K562 (cell line): ENCODE measurements at regions not wholly inside any gene's neighbourhood (a gene's known extent, or its start where the extent isn't known, plus 50 kb on each side); places are given as distances from the start of the nearest gene placed in this dataset.

ENCODE experiments used
- ASH1L ChIP-seq: fragments of 450-650 bp; IDR thresholded peaks from 2 replicates; pipeline ENCODE4 v1.6.1; 2018; ENCODE audit warnings: borderline replicate concordance, mild to moderate bottlenecking, low read depth; ENCODE audit not compliant: partially characterized antibody
- CEBPZ ChIP-seq: fragments of 150-350 bp; IDR thresholded peaks from 2 replicates; pipeline ENCODE4 v1.6.1; 2014; ENCODE audit warnings: low read depth, mild to moderate bottlenecking, low read length, borderline replicate concordance
- CREB5 ChIP-seq: fragments of 250-450 bp; sonication (Bioruptor Pico); IDR thresholded peaks from 2 replicates; pipeline ENCODE4 v1.5.0; 2020; ENCODE audit warnings: mild to moderate bottlenecking
- ETV1 ChIP-seq: fragments of 450-650 bp; conservative IDR thresholded peaks from 2 replicates; pipeline ENCODE4 v1.6.1; 2016; ENCODE audit warnings: missing genetic modification characterization, control low read depth, low read depth, missing compliant biosample characterization
- TCFL5 ChIP-seq: fragments of 250-450 bp; sonication (Bioruptor Pico); conservative IDR thresholded peaks from 2 replicates; pipeline ENCODE4 v1.6.1; 2021; ENCODE audit warnings: mild to moderate bottlenecking, moderate library complexity, matching md5 sums
- THAP12 ChIP-seq: fragments of 250-450 bp; sonication (Bioruptor Pico); IDR thresholded peaks from 2 replicates; pipeline ENCODE4 v1.9.0; 2021; ENCODE audit warnings: mild to moderate bottlenecking, inconsistent platforms
- ZC3H11A ChIP-seq: IDR thresholded peaks from 2 replicates; pipeline ENCODE4 v1.6.1; 2012; ENCODE audit warnings: low read depth, low read length, improper control_type of control experiment
- ZNF24 ChIP-seq: fragments of 450-650 bp; IDR thresholded peaks from 2 replicates; pipeline ENCODE4 v1.6.1; 2016
- ZNF436 ChIP-seq: fragments of 250-450, 450-650 bp; sonication (Bioruptor Pico); formaldehyde crosslinking; IDR thresholded peaks from 2 replicates; pipeline ENCODE4 v1.7.0; 2020; ENCODE audit warnings: mild to moderate bottlenecking
- ZNF699 ChIP-seq: fragments of 250-450 bp; sonication (Bioruptor Pico); IDR thresholded peaks from 2 replicates; pipeline ENCODE4 v1.8.0; 2021; ENCODE audit warnings: mild to moderate bottlenecking, moderate library complexity; ENCODE audit not compliant: insufficient replicate concordance
- ZNF830 ChIP-seq: fragments of 250-450 bp; sonication (Bioruptor Pico); IDR thresholded peaks from 2 replicates; pipeline ENCODE4 v1.5.0; 2021; ENCODE audit warnings: mild to moderate bottlenecking

GRCh38 chr12:47556261-47557030 lies 149.4 kb downstream of the RPAP3 start (continued):
- TF ChIP-seq ZNF436 (CRISPR knock-in tag) = no peak
- TF ChIP-seq ETV1 (tag) = no peak
- no peak for TF ChIP-seq ZNF24
- no peak for TF ChIP-seq CREB5 (CRISPR knock-in tag)
- no peak for TF ChIP-seq THAP12 (CRISPR knock-in tag)
- no peak for TF ChIP-seq ZNF830 (CRISPR knock-in tag)
- TF ChIP-seq ZC3H11A = no peak
- TF ChIP-seq ZNF699 = no peak
- TF ChIP-seq ASH1L = no peak
- TF ChIP-seq TCFL5 (CRISPR knock-in tag) = no peak
- TF ChIP-seq CEBPZ = no peak
